ENCODE measurements at regions not wholly inside any gene's neighbourhood (a gene's known extent, or its start where the extent isn't known, plus 50 kb on each side); places are given as distances from the start of the nearest gene placed in this dataset.

DNA sequence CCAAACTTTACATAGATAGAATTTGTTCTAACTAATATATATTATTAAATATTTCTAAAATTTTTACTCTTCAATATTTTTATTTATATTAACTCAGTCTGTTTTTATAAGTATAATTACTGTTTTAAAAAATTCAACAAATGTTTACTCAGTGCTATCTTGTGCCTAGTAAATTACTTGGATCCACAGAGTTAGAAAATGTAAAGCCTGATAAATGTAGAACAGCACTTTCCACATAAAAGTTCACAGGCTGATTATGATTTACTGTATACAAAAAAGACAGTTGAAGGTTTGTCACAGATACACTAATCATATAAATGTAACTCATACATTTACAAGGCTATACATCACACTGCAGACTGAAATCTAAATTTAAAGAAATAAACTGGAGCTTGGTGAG, 170.0 kb downstream of the FOXG1 start:
- TF ChIP-seq, protein P1, sequence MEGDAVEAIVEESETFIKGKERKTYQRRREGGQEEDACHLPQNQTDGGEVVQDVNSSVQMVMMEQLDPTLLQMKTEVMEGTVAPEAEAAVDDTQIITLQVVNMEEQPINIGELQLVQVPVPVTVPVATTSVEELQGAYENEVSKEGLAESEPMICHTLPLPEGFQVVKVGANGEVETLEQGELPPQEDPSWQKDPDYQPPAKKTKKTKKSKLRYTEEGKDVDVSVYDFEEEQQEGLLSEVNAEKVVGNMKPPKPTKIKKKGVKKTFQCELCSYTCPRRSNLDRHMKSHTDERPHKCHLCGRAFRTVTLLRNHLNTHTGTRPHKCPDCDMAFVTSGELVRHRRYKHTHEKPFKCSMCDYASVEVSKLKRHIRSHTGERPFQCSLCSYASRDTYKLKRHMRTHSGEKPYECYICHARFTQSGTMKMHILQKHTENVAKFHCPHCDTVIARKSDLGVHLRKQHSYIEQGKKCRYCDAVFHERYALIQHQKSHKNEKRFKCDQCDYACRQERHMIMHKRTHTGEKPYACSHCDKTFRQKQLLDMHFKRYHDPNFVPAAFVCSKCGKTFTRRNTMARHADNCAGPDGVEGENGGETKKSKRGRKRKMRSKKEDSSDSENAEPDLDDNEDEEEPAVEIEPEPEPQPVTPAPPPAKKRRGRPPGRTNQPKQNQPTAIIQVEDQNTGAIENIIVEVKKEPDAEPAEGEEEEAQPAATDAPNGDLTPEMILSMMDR (conservative IDR thresholded peaks at IDR 0.05; ENCODE audit: low read depth, low read length) = no peak
- no peak overlapping the region for H3K4me3 ChIP-seq (ENCODE audit: low read depth, low read length)
- no peak for DNase-seq (ENCODE audit: low read depth)

DNA sequence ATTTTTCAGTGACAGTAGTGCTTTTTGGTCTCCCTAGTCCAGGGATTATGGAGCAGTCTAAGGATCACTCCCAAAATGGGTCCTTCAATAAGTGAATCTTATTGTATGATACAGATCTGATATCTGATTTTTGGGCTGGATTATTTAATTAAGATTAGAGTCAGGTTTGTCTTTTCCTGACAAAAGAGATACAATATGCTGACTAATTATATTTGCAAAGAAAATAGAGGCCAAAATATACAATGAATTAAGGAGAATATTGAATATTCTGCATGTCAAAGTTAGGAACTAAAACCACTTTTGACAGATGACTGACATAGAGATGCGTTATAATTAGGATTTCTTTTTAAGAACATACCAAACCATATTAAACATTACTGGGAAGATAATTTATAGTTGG, 175.2 kb downstream of the FOXG1 start:
- TF ChIP-seq, protein P1 (conservative IDR thresholded peaks at IDR 0.05; ENCODE audit: low read depth, low read length) = no peak
- no peak overlapping the region for H3K4me3 ChIP-seq (ENCODE audit: low read depth, low read length)
- no peak for DNase-seq (ENCODE audit: low read depth)

DNA sequence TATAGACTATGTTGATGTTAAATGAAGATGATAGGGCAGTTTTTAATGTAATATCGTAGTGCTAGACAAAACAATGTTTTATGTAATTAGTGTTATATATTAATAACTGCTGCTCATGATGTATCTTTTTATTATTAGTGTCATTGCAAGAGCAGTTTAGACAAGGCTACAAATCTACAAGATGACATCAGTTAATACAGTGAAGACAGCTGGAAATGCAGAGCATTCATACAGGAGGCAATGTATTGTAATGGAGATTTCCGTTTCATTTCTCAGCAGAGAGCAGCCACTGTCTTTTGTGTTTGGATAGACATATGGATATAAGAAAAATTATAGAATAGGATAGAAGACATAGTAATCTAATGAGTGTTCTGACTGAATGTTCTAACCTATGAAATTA, 178.0 kb downstream of the FOXG1 start:
- no peak overlapping the region for H3K4me3 ChIP-seq (ENCODE audit: low read depth, low read length)
- DNase-seq (ENCODE audit: low read depth) = no peak
- TF ChIP-seq, protein P1 (conservative IDR thresholded peaks at IDR 0.05; ENCODE audit: low read depth, low read length) = no peak

DNA sequence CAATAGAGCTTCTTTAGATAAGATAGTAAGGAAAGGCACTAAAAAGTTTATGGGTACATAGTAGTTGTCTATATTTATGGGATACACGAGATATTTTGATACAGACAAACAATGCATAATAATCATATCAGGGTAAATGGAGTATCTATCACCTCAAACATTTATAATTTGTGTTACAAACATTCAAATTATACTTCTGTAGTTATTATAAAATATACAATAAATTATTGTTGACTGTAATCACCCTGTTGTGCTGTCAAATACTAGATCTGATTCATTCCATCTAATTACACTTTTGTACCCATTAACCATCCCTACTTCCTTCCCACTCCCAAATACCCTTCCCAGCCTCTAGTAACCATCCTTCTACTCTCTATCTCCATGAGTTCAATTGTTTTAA, 179.7 kb downstream of the FOXG1 start:
- TF ChIP-seq, protein P1 (conservative IDR thresholded peaks at IDR 0.05; ENCODE audit: low read depth, low read length) = no peak
- no peak for DNase-seq (ENCODE audit: low read depth)
- H3K4me3 ChIP-seq (ENCODE audit: low read depth, low read length) = no peak overlapping the region

DNA sequence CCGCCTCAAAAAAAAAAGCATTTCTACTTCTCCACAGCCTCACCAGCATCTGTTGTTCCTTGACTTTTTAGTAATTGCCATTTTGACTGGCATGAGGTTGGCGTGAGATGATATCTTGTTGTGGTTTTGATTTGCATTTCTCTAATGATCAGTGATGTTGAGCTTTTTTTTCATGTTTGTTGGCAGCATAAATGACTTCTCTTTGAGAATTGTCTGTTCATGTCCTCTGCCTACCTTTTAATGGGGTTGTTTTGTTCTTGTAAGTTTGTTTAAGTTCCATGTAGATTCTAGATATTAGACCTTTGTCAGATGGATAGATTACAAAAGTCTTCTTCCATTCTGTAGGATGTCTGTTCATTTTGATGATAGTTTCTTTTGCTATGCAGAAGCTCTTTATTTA, 182.9 kb downstream of the FOXG1 start:
- H3K4me3 ChIP-seq (ENCODE audit: low read depth, low read length) = no peak overlapping the region
- TF ChIP-seq, protein P1 (conservative IDR thresholded peaks at IDR 0.05; ENCODE audit: low read depth, low read length) = no peak
- no peak for DNase-seq (ENCODE audit: low read depth)

DNA sequence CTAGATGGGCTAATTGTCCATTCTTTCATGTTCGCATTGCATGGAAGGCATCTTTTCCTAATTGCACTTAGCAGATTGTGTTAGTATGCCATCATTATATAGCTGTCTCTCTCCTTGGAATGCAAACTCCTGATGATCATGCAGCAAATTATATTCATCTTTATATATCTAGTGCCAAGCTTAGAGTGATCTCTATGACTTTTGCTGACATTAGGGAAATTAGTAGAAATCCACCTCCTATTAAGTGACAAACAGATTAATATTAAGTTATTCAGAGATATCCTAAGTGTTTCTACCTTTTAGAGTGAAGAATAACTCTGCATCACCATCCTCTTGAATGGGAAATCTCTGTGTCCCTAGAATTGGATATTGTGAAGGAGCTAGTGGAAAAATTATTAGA, 185.6 kb downstream of the FOXG1 start:
- no peak overlapping the region for H3K4me3 ChIP-seq (ENCODE audit: low read depth, low read length)
- no peak for DNase-seq (ENCODE audit: low read depth)
- TF ChIP-seq, protein P1 (conservative IDR thresholded peaks at IDR 0.05; ENCODE audit: low read depth, low read length) = no peak

DNA sequence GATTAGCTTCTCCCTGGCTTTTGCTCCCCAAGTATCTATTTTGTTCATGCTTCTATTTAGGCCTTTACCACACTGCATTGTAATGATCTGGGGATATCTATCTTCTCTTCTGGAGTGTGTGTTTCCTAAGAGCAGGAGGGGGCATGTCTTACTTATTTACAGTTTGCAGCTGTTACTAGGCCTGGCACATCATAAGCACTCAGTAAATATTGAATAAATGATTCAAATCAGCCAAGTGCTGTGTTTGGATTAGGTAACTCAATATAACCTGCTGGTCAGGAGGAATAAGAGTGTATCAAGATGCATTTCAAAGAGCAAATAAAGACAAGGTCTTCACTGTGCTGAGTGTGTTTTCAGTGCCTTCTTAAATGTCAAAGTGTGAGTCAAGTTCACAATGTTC, 186.1 kb downstream of the FOXG1 start:
- no peak overlapping the region for H3K4me3 ChIP-seq (ENCODE audit: low read depth, low read length)
- TF ChIP-seq, protein P1 (conservative IDR thresholded peaks at IDR 0.05; ENCODE audit: low read depth, low read length) = no peak
- no peak for DNase-seq (ENCODE audit: low read depth)
